HCT116 (cell line): ENCODE measurements at regions not wholly inside any gene's neighbourhood (a gene's known extent, or its start where the extent isn't known, plus 50 kb on each side); places are given as distances from the start of the nearest gene placed in this dataset.

Experiments
- ATAC-seq: fragments of 200-7000 bp; cut with Tn5 transposase; 2 replicates; pipeline ENCODE4 v1.9.1; 2020; ENCODE audit warnings: mild to moderate bottlenecking, moderate library complexity
- BruUV-seq: library from RNA; stranded (reverse); fragments of 400-500 nt; replicated peaks from 2 replicates; lab custom pipeline; 2021; lab: Mats Ljungman, UMichigan
- CTCF ChIA-PET: fragments of 300-600 bp; sonication (Branson Sonifier 250); formaldehyde crosslinking; loops from one replicate; lab custom pipeline; 2021; ENCODE audit warnings: antibody characterized with exemption; lab: Charles Lee
- POLR2A ChIA-PET: fragments of 300-600, 350-600 bp; sonication (Branson Sonifier 250); formaldehyde crosslinking; loops from one replicate; lab custom pipeline; 2021; ENCODE audit warnings: antibody characterized with exemption; lab: Charles Lee
- RAD21 ChIA-PET, 2 experiments: fragments of 300-600 bp; sonication (Branson Sonifier 250); formaldehyde crosslinking; loops; one replicate each; lab custom pipeline; 2023; ENCODE audit warnings: low total read pairs in 2 of 2; ENCODE audit not compliant: uncharacterized antibody in 2 of 2, unreplicated experiment in 2 of 2, low non-redundant PET in 1 of 2; lab: Charles Lee
- DNase-seq: peaks from one replicate; pipeline ENCODE4 v3.0.0-alpha.2; 2010; ENCODE audit warnings: low read depth, low spot score
- H2AFZ ChIP-seq: fragments of 200-600 bp; shearing (Covaris generic), sonication (generic); 2 replicates; pipeline ENCODE4 v1.6.1; 2017; ENCODE audit warnings: low read depth, mixed run types, mixed read lengths, antibody characterized with exemption, low read length; ENCODE audit not compliant: poor library complexity, severe bottlenecking
- H3K27ac ChIP-seq: 2 replicates; pipeline ENCODE4 v1.5.1; 2012; ENCODE audit warnings: low read depth, low read length
- H3K27me3 ChIP-seq: fragments of 200-600 bp; sonication (generic); 2 replicates; pipeline ENCODE4 v1.6.1; 2016; ENCODE audit warnings: mixed run types, low read length, mixed read lengths; ENCODE audit not compliant: insufficient read depth
- H3K36me3 ChIP-seq, 2 experiments: fragments of 200-500 bp in 1 of 2; fragments of 200-600 bp in 1 of 2; sonication (Bioruptor generic) in 1 of 2; sonication (generic) in 1 of 2; 2 replicates each; pipeline versions ENCODE4 v1.5.1 to v1.6.1; 2014 to 2016; ENCODE audit warnings: low read length in 2 of 2, inconsistent platforms in 1 of 2, mixed read lengths in 1 of 2, mixed run types in 1 of 2; ENCODE audit not compliant: insufficient read depth in 2 of 2, control insufficient read depth in 1 of 2
- H3K4me1 ChIP-seq, 2 experiments: fragments of 200-600 bp in 1 of 2; sonication (generic) in 1 of 2; 2 replicates each; pipeline versions ENCODE4 v1.5.1 to v1.6.1; 2012 to 2017; ENCODE audit warnings: low read length in 2 of 2, inconsistent platforms in 1 of 2, mild to moderate bottlenecking in 1 of 2, mixed read lengths in 1 of 2, mixed run types in 1 of 2, moderate library complexity in 1 of 2; ENCODE audit not compliant: insufficient read depth in 2 of 2, control insufficient read depth in 1 of 2
- H3K4me2 ChIP-seq: fragments of 200-600 bp; sonication (generic); 2 replicates; pipeline ENCODE4 v1.6.1; 2017; ENCODE audit warnings: mixed run types, low read length, mixed read lengths
- H3K4me3 ChIP-seq, 2 experiments: fragments of 200-600 bp in 1 of 2; sonication (generic) in 1 of 2; replicated peaks in 1 of 2; 2 replicates each; pipeline ENCODE4 v1.5.1; 2011 to 2016; ENCODE audit warnings: low read length in 2 of 2, control low read depth in 1 of 2, low read depth in 1 of 2, mild to moderate bottlenecking in 1 of 2, mixed read lengths in 1 of 2, mixed run types in 1 of 2
- H3K79me2 ChIP-seq: fragments of 200-600 bp; sonication (generic); 2 replicates; pipeline ENCODE4 v1.6.1; 2017; ENCODE audit warnings: mild to moderate bottlenecking, mixed run types, low read length, moderate library complexity, mixed read lengths; ENCODE audit not compliant: insufficient read depth
- H3K9ac ChIP-seq: fragments of 200-600 bp; sonication (generic); 2 replicates; pipeline ENCODE4 v1.6.1; 2016; ENCODE audit warnings: low read length, mixed read lengths
- H3K9me2 ChIP-seq: fragments of 200-600 bp; sonication (generic), shearing (Covaris generic); 2 replicates; pipeline ENCODE4 v1.6.1; 2017; ENCODE audit warnings: mixed run types, mild to moderate bottlenecking, moderate library complexity; ENCODE audit not compliant: insufficient read depth
- H3K9me3 ChIP-seq, 2 experiments: fragments of 200-500 bp in 1 of 2; fragments of 200-600 bp in 1 of 2; sonication (Bioruptor generic) in 1 of 2; sonication (generic) in 1 of 2; 2 replicates each; pipeline ENCODE4 v1.6.1; 2014 to 2017; ENCODE audit warnings: low read length in 2 of 2, mixed read lengths in 2 of 2, inconsistent platforms in 1 of 2, low read depth in 1 of 2, mild to moderate bottlenecking in 1 of 2, mixed run types in 1 of 2, moderate library complexity in 1 of 2; ENCODE audit not compliant: control insufficient read depth in 1 of 2, insufficient read depth in 1 of 2
- H4K20me1 ChIP-seq: fragments of 200-600 bp; sonication (generic), shearing (Covaris generic); 2 replicates; pipeline ENCODE4 v1.6.1; 2017; ENCODE audit warnings: mixed run types, mild to moderate bottlenecking, moderate library complexity; ENCODE audit not compliant: insufficient read depth
- CEBPB ChIP-seq: IDR thresholded peaks from 2 replicates; pipeline ENCODE4 v1.6.1; 2012; ENCODE audit warnings: low read depth
- EGR1 ChIP-seq: IDR thresholded peaks from 2 replicates; pipeline ENCODE4 v1.6.1; 2012; ENCODE audit warnings: low read depth
- ELF1 ChIP-seq: IDR thresholded peaks from 2 replicates; pipeline ENCODE4 v1.6.1; 2012; ENCODE audit warnings: low read depth, borderline replicate concordance
- FOSL1 ChIP-seq: IDR thresholded peaks from 2 replicates; pipeline ENCODE4 v1.6.1; 2012; ENCODE audit warnings: low read depth
- SRF ChIP-seq: IDR thresholded peaks from 2 replicates; pipeline ENCODE4 v1.6.1; 2012; ENCODE audit warnings: low read depth
- ZFX ChIP-seq: fragments of 450-650 bp; IDR thresholded peaks from 2 replicates; pipeline ENCODE4 v1.6.1; 2017
- intact Hi-C: fragments of 100-400 bp; cut with micrococcal nuclease; formaldehyde crosslinking; loops from 2 replicates; pipeline ENCODE4 v1.10.0; 2022
- TF ChIP-seq, protein P1 (sequence below): IDR thresholded peaks from 2 replicates; pipeline ENCODE4 v1.6.1; 2012
- TF ChIP-seq, protein P2 (sequence below): IDR thresholded peaks from 2 replicates; pipeline ENCODE4 v1.6.1; 2012; ENCODE audit warnings: low read depth

DNA sequence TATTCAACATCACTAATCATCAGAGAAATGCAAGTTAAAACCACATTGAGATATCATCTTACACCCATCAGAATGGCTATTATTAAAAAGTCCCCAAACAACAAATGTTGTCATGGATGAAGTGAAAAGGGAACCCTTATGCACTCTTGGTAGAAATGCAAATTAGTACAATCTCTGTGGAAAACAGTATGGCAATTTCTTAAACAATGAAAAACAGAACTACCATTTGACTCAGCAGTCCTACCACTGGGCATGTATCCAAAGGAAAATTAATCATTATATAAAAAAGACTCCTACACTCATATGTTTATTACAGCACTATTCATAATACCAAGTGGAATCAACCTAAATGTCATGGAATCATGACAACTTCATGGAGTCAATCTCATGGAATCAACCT lies 611.3 kb upstream of the GJE1 start:
- H4K20me1 ChIP-seq: no peaks in the 10 kb centered on the region
- H3K79me2 ChIP-seq: no peaks in the 10 kb centered on the region
- H3K27me3 ChIP-seq: no peaks in the 10 kb centered on the region
- no peak overlapping the region for H3K27ac ChIP-seq
- no peaks in the 10 kb centered on the region for H3K4me1 ChIP-seq
- H3K4me3 ChIP-seq: no peak overlapping the region
- RAD21 ChIA-PET: no interaction called here
- intact Hi-C loops: no loop called here
- no peak overlapping the region for H3K9ac ChIP-seq
- DNase-seq: no peak
- H3K4me2 ChIP-seq: no peak overlapping the region
- H3K9me2 ChIP-seq: no peaks in the 10 kb centered on the region
- H2AFZ ChIP-seq: no peak overlapping the region
- H3K36me3 ChIP-seq: no peaks in the 10 kb centered on the region
- BruUV-seq: no TSS peak
- ATAC-seq: no peak
- CTCF ChIA-PET: no interaction called here
- no peaks in the 10 kb centered on the region for H3K9me3 ChIP-seq
- POLR2A ChIA-PET: no interaction called here
- TF ChIP-seq CEBPB: no peak
- no peak for TF ChIP-seq ZFX
- TF ChIP-seq, protein P1, sequence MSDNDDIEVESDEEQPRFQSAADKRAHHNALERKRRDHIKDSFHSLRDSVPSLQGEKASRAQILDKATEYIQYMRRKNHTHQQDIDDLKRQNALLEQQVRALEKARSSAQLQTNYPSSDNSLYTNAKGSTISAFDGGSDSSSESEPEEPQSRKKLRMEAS: no peak
- TF ChIP-seq, protein P2, sequence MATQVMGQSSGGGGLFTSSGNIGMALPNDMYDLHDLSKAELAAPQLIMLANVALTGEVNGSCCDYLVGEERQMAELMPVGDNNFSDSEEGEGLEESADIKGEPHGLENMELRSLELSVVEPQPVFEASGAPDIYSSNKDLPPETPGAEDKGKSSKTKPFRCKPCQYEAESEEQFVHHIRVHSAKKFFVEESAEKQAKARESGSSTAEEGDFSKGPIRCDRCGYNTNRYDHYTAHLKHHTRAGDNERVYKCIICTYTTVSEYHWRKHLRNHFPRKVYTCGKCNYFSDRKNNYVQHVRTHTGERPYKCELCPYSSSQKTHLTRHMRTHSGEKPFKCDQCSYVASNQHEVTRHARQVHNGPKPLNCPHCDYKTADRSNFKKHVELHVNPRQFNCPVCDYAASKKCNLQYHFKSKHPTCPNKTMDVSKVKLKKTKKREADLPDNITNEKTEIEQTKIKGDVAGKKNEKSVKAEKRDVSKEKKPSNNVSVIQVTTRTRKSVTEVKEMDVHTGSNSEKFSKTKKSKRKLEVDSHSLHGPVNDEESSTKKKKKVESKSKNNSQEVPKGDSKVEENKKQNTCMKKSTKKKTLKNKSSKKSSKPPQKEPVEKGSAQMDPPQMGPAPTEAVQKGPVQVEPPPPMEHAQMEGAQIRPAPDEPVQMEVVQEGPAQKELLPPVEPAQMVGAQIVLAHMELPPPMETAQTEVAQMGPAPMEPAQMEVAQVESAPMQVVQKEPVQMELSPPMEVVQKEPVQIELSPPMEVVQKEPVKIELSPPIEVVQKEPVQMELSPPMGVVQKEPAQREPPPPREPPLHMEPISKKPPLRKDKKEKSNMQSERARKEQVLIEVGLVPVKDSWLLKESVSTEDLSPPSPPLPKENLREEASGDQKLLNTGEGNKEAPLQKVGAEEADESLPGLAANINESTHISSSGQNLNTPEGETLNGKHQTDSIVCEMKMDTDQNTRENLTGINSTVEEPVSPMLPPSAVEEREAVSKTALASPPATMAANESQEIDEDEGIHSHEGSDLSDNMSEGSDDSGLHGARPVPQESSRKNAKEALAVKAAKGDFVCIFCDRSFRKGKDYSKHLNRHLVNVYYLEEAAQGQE: no peak
- TF ChIP-seq EGR1: no peak
- TF ChIP-seq FOSL1: no peak
- TF ChIP-seq ELF1: no peak

DNA sequence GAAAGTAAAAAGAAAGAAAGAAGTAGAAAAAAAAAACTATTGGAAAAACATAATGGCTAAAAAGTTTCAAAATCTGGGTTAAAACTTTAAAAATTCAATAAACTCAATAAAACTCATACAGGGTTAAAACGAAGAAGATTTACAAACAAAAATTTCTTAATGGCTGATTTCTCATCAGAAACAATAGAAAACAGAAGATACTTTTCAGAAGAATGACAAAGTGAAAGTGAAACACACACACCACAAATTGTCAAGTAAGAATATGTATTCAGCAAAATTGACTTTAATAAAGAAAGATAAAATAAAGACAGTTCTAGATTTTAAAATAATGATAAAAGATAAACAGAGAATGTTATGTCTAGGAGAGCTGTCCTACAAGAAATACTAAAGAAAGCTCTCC lies 618.9 kb upstream of the GJE1 start:
- no peaks in the 10 kb centered on the region for H3K9me3 ChIP-seq
- no peaks in the 10 kb centered on the region; the same call in 1 of the 2 replicates for H3K9me2 ChIP-seq
- no peaks in the 10 kb centered on the region for H3K36me3 ChIP-seq
- TF ChIP-seq SRF: no peak
- TF ChIP-seq, protein P1: no peak
- no peak for TF ChIP-seq ZFX
- ChIA-PET POLR2A (no interaction called here), RAD21 (no interaction called here), CTCF (no interaction called here)
- H4K20me1 ChIP-seq: no peaks in the 10 kb centered on the region
- H2AFZ ChIP-seq: peak overlapping the region; percentile 42
- intact Hi-C loops: no loop called here
- H3K27ac ChIP-seq: no peak overlapping the region
- H3K27me3 ChIP-seq: no peaks in the 10 kb centered on the region
- ATAC-seq: no peak
- H3K9ac ChIP-seq: no peak overlapping the region
- no peak overlapping the region for H3K4me3 ChIP-seq
- DNase-seq: no peak
- H3K79me2 ChIP-seq: no peaks in the 10 kb centered on the region
- no TSS peak for BruUV-seq
- no peak overlapping the region for H3K4me2 ChIP-seq
- no peaks in the 10 kb centered on the region for H3K4me1 ChIP-seq
